Epidermal melanocyte (primary cell): ENCODE measurements at regions not wholly inside any gene's neighbourhood (a gene's known extent, or its start where the extent isn't known, plus 50 kb on each side); places are given as distances from the start of the nearest gene placed in this dataset.

Experiments
- DNase-seq: peaks from one replicate; pipeline ENCODE4 v3.0.0; 2011; ENCODE audit warnings: low spot score; ENCODE audit not compliant: insufficient read length

DNA sequence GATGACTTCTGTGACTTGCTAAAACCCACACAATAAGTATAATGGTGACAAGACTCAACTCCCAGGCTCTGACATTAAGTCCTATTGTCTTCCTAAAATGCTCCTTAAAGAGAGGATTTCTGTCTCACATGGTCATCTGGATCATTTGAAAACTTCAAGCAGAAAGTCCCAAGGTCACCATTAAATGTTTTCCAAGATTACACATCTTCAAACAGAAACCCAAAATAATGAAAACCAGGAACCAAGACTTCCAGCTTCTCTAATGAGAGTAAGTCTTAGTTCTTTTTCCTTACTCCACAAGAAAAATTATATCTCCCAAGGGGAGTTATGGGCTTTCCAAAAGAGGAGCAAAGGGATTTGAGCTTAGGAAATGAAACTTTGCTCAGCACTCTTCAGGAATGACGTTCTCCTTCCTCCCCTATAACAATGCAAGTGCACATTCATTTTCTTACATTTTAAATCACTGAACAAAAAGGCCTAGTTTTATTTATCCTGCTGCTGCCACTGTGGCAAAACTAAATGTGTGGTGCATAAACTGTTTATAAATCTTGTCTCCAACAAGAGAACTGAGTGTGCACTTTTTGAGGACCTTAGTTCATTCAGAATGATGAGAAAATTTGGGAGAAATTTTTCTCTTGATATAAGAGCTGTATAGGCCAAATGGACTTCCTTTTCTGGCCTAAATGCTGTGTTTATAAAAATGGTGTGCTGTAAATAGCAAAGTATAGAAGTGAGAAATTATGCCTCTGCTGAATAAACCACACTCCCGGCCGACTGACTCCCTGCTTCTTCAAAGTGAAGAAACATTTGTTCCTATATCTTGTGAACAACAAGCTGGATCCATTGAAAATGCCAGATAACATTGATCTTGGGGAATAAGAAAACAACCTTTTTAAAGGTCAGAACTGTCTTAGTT, 148.4 kb upstream of the PLEKHG7 start:
- DNase-seq, result no peak

- no peak for DNase-seq
Measured at GRCh38 chr12:92553389-92553788, 149.4 kb upstream of the PLEKHG7 start.

- no peak for DNase-seq
Measured at GRCh38 chr12:92552412-92553108, 150.2 kb upstream of the PLEKHG7 start.

DNA sequence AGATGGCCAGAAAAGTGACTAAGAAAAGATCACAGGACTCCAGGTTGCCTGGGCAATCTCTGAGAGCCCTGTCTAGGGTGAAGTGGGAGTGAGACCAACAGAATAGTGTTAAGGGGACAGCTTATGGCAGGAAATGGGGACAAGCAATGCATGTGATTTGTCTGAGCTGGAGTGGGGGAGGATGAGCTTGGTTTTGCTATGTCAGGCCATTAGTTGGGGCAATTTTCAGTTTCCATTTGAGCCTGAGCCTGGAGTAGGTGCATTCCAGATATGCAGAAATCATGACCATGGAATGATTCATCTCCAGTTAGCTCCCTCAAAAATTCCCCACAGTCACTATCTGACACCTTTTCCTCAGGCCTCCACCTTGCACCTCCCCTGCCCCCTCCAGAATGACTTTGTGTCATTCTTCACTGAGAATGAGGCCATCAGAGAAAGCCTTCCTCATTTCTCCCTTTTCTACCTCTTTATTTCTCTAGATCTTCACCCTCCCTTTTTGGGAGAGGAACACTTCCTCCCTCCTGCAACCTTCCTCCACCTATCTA, 150.9 kb upstream of the PLEKHG7 start:
- DNase-seq, result no peak

DNA sequence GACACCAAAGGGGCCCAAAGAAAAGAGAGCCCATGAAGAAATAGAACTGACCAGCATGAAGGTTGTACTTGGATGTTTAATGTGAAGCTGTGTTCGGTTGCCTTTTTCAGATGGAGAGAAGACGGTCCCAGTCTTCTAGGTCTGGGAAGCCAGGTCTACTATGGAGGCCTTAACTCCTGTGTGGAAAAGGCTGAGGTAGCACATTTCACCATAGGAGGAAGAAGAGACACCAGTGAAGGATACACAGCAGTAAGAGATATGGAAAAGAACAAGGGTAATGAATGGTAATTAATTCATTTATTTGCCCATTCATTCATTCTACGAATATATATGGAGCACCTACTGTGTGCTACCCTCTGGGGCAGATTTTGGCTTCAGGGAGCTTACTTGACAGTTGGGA, 151.6 kb upstream of the PLEKHG7 start:
- DNase-seq, result no peak

- DNase-seq, result no peak
Measured at GRCh38 chr12:92550661-92551060, 152.1 kb upstream of the PLEKHG7 start.

GRCh38 chr12:92550254-92550653, 152.5 kb upstream of the PLEKHG7 start:
- no peak for DNase-seq

- no peak for DNase-seq
Measured at GRCh38 chr12:92549516-92549915, 153.3 kb upstream of the PLEKHG7 start.

DNA sequence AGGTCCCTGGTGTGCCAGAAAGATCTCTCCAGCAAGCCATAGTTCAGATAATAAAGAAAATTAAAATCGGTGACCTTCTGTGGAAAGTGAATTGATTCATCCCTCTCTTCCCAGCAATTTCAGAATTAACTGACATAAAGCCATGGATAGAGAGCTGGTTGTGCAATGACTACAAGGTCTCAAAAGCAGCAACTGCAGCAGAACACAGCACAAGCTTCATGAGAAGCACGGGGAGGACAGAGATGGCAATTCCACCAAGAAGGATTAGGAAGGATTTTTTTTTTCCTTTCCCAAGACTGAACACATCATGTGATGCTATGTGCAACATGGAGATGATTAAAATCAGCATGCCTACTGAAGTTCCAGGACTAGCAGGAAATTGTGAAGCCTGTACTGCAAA, 154.9 kb upstream of the PLEKHG7 start:
- DNase-seq, result no peak

- no peak for DNase-seq
Measured at GRCh38 chr12:92547420-92547819, 155.4 kb upstream of the PLEKHG7 start.

DNA sequence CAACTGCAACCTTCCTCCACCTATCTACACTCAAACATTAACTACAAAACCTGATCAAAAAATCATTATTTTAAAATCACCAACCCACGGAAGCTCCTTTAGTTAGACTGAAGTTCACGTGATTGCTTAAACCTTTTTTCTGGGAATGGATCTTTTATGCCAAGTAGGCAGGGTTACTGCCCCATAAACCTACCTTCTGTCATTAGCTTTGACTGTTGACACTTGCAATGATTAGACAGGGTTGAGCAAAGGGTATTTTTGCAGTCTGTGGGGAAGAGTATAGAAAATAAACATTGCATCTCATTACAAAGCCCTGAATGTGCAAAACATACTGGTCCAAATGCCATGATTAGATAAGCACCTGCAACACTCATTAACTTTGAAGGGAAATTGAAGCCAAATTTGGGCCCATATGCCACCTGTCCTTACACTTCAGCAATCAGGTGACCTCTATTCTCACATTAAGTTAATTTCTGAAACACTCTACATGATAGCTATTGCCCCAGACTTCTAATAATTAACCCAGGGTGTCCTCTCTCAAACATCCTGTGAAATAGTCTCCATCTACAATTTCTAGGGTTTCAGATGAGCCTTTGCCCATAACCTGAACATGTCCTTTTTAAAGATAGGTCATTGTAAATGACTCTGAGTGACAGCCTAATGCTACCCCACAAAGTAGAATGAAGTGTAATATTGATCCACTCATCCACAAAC, 156.0 kb upstream of the PLEKHG7 start:
- DNase-seq, result no peak

DNA sequence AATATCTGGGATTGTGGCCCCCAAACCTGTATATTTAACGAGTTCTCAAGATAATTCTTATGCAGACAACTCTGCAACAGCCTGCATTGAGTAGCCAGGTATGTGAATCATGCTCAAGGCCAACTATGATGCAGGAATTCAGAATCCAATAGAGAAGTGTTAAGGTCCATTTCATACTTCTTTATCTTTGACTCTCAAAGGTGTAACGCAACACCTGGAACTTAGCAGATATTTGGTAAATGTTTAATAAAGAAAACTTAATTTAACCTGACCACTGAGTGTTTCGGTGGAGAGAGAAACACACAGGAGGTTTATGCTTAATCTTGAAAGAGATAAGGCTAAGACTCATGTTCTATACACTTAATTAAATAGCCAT, 156.5 kb upstream of the PLEKHG7 start:
- DNase-seq, result no peak

DNA sequence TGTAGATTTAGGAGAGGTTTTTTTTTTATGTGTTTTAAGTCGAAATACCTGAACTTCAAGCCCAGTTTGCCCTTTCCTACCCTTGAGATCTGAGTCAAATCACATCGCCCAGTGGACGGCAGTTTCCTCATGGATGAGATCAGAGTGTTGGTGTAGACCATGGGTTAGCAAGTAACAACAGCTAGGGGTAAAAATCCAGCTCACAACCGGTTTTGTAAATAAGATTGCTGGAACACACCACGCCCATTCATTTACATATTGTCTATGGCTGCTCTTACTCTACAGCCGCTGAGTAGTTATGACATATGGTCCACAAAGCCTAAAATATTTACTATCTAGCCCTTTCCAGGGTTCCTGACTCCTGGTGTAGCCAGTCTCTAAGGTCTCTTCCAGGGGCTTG, 158.5 kb upstream of the PLEKHG7 start:
- DNase-seq, result no peak

DNA sequence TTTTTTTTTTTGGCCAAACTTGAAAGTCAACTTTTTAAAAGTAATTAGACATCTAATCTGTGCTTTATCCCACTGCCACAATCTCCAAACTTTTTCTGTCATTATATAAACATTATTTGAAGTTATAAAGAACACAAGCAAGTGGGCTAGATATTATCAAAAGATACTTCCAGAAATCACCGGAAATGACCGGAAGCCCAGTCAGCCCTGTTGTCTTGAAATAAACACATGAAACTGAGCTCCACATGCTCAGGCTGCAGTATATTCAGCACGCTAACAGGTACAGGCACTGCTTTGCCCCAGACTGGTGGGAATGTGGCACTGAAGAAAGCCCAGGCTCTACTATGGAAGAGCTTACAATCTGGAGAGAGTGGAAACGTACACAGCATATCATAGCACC, 158.9 kb upstream of the PLEKHG7 start:
- DNase-seq, result no peak

DNA sequence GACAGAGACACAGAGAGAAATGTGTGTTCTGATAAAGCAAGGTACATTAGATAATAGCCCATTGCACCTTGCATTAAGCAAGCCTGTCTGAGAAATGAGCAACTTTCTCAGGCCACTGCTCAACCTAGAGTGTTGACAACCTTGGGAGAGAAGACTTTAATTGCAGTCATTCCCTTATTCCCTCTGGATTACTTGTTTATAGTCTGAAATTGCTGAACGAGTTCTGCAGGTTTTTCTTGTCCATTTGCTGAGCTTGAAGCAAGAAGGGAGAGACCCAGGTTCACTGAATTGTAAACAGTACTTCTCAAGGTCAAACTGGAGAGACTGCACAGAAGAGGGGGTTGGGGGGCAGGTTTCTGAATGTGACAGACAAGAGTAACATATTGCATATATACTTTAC, 159.4 kb upstream of the PLEKHG7 start:
- DNase-seq, result no peak

DNA sequence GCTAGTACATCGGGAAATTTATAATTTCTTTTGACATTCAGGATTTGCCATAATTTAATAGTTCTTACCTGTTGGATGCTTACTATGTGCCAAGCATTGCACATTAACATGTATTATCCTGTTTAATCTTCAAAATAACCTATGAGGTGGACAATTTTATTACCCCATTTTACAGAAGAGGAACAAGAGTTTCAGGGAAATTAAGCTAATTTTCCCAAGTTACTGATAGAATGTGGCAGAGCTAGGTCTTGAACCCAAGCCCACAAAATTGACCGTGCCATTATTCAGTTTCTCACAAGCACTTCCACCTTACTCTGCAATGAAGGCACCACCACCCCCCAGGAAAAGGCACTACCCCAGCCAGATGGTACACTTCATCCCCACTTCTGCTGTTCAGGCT, 161.1 kb upstream of the PLEKHG7 start:
- no peak for DNase-seq

DNA sequence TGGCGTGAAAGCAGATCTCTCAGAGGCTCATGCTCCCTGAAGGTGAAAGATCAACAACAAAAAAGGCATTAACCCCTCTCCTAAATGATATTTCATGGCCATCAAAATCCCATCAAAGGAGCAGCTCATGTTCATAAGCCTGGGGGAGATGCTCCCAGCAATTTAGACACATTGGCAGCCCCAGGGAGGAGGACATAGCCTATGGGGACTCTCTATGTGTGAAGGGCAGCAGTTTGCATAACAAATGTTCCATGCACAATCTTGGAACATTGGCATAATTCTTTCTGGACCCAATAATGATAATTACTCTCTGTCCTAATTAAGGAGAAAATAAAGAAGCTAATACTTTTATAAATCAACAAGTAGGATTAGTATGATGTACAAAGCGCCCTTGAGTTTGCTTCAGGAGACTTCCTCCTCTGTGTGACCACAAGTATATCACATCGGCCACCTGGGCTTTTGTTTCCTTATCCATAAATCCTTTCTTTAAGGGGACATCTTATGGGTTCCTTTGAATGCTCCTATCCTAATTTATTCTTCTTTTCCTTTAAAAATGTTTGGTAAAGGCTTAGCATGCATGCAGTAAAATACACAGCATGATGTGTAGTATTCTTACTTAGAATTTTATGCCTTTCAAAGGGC, 161.9 kb upstream of the PLEKHG7 start:
- no peak for DNase-seq

DNA sequence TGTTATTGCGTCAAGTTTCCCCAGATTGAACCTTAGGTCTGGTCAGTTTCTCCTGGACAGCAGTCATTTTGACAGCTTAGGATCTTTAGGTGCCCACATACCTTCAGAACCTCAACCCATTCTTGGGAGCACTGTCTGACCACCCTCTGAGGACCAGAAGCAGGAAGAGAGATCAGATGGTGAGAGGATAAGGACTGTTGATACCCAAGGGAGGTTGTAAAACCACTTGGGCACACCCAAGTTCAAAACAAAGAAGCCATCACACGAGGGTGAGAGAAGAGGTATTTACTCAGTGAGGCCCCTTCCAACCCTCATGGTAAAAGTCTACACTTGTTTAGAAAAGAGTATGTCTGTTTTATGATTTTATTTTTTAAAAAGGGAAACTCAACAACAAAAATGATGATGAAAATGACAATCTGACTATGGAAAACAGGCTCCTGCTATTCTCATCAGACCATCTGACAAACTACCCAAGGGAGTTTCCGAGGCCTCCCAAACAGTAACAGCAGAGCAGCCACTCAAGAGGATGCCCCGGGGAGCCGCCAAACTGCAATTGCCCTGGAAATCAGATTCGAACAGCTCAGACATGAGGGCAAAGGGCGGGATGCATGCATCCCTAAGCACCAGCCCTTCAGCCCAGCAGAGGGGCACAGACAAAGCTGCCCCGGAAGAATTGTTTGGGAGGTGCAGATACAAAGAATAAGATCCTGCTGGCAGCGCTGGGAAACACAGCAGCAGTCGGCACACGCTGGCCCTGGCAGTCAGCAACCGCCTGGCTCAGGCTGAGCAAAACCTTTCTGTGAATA, 162.6 kb upstream of the PLEKHG7 start:
- no peak for DNase-seq

GRCh38 chr12:92539110-92539749, 163.6 kb upstream of the PLEKHG7 start:
- no peak for DNase-seq

DNA sequence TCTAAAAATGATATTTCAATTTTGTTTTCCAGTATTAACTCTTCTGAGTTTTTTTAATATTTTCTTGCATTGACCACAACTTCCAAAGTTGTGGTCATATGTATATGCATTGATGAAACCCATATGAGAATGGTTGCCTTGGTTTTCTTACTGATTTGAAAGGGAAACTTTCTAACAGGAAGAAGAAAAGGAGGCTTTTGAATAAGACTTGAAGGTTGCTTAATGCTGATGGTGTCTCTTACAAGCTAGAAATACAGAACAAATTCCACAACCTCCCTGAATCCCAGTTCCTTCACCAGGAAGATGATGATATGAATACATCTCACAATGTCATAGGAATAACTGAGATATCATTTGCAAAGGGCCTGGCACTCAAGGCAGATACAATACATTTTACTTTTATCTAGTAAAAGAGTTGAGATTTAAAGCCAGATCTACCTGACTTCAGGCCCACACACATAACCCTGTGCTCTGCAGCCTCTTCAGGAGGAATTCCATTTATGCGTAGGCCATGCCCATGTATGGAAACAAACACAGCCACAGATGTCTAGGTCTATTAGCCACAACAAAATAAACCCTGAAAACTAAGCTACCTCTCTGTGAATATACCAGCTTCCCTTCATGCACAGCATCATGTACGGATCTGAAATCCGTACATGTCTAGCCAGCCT, 165.4 kb upstream of the PLEKHG7 start:
- DNase-seq, result no peak
